Activated CD4-positive, alpha-beta memory T cell treated with anti-CD3 and anti-CD28 coated beads for 36 hours (primary cell): ENCODE measurements at regions not wholly inside any gene's neighbourhood (a gene's known extent, or its start where the extent isn't known, plus 50 kb on each side); places are given as distances from the start of the nearest gene placed in this dataset.
"Not testable (repeated sequence)": the region's sequence is repeated elsewhere in the genome, so short reads cannot be mapped to it uniquely, and the experiment has no call there.

Experiments used
- CTCF ChIA-PET: fragments of 350-600 bp; sonication (Branson Sonifier 250); formaldehyde crosslinking; loops from one replicate; lab custom pipeline; 2021; ENCODE audit warnings: antibody characterized with exemption, inconsistent platforms; lab: Charles Lee
- POLR2A ChIA-PET: fragments of 350-600 bp; sonication (Branson Sonifier 250); formaldehyde crosslinking; loops from one replicate; lab custom pipeline; 2021; ENCODE audit warnings: antibody characterized with exemption; lab: Charles Lee
- DNase-seq: peaks from one replicate; pipeline ENCODE4 v3.0.0-alpha.2; 2020
- H3K27ac Mint-ChIP-seq: one replicate; pipeline ENCODE4 v1.8.0; 2021; ENCODE audit warnings: mixed read lengths
- H3K27me3 Mint-ChIP-seq: one replicate; pipeline ENCODE4 v1.8.0; 2021; ENCODE audit warnings: mixed read lengths
- H3K36me3 Mint-ChIP-seq: one replicate; pipeline ENCODE4 v1.8.0; 2021; ENCODE audit warnings: mixed read lengths
- H3K4me1 Mint-ChIP-seq: one replicate; pipeline ENCODE4 v1.8.0; 2021; ENCODE audit warnings: low read depth, mixed read lengths
- H3K4me3 Mint-ChIP-seq: one replicate; pipeline ENCODE4 v1.8.0; 2021; ENCODE audit warnings: mild to moderate bottlenecking, mixed read lengths
- H3K9me3 Mint-ChIP-seq: one replicate; pipeline ENCODE4 v1.8.0; 2021; ENCODE audit warnings: mixed read lengths
- intact Hi-C: fragments of 100-400 bp; cut with micrococcal nuclease; formaldehyde crosslinking; loops from one replicate; pipeline ENCODE4 v1.15.1; 2023

DNA sequence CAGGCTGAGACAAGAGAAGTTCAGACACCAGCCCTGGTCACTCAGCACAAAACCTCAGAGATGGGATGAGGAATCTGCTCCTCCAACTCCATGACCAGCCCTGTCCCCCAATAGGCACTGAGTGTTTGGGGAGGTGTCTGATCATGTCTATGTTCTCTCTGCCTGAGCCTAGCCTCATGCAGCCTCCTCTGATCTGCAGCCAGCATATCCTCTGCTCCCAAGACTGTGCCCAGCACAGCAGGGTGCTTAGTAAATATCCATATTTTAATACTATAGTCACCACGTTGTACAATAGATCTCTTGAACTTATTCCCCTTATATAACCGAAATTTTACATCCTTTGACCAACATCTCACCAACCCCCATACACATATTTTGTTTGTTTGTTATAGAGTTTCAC, 202.9 kb downstream of the MATN1 start:
- no peaks in the 10 kb centered on the region for H3K36me3 Mint-ChIP-seq
- ChIA-PET POLR2A (no interaction called here), CTCF (no interaction called here)
- H3K9me3 Mint-ChIP-seq: no peaks in the 10 kb centered on the region
- H3K27me3 Mint-ChIP-seq: peaks cover 20% of the 10 kb centered on the region
- intact Hi-C loops: no loop called here
- H3K4me1 Mint-ChIP-seq: no peaks in the 10 kb centered on the region
- no peak overlapping the region for H3K4me3 Mint-ChIP-seq
- H3K27ac Mint-ChIP-seq: no peak overlapping the region
- DNase-seq: no peak

DNA sequence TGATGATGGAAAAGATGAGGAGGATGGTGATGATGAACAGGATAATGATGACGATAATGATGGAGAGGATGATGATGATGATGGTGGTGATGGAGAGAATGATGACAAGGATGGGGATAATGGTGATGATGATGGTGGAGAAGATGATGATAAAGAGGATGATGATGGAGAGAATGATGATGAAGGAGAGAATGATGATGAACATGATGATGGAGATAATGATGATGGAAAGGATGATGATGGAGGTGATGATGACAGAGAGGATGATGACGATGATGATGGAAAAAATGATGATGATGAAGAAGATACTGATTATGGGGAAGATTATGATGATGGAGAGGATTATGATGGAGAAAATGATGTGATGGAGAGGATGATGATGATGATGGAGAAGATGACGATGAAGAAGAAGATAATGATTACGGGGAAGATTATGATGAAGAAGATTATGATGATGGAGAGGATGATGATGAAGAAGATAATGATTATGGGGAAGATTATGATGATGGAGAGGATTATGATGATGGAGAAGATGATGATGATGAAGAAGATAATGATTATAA, 204.1 kb downstream of the MATN1 start:
- H3K27ac Mint-ChIP-seq: no peak overlapping the region
- POLR2A ChIA-PET: no interaction called here
- no peaks in the 10 kb centered on the region for H3K36me3 Mint-ChIP-seq
- CTCF ChIA-PET: no interaction called here
- H3K9me3 Mint-ChIP-seq: no peaks in the 10 kb centered on the region
- intact Hi-C loops: no loop called here
- H3K27me3 Mint-ChIP-seq: peaks cover 20% of the 10 kb centered on the region
- no peak overlapping the region for H3K4me3 Mint-ChIP-seq
- H3K4me1 Mint-ChIP-seq: no peaks in the 10 kb centered on the region
- DNase-seq: no peak

GRCh38 chr1:30518696-30519095, 204.7 kb downstream of the MATN1 start:
- Mint-ChIP-seq H3K36me3 (no peaks in the 10 kb centered on the region), H3K27ac (no peak overlapping the region), H3K4me1 (no peaks in the 10 kb centered on the region), H3K27me3 (peaks cover 20% of the 10 kb centered on the region), H3K4me3 (no peak overlapping the region), H3K9me3 (no peaks in the 10 kb centered on the region)
- CTCF ChIA-PET: no interaction called here
- intact Hi-C loops: no loop called here
- POLR2A ChIA-PET: no interaction called here
- DNase-seq: no peak

DNA sequence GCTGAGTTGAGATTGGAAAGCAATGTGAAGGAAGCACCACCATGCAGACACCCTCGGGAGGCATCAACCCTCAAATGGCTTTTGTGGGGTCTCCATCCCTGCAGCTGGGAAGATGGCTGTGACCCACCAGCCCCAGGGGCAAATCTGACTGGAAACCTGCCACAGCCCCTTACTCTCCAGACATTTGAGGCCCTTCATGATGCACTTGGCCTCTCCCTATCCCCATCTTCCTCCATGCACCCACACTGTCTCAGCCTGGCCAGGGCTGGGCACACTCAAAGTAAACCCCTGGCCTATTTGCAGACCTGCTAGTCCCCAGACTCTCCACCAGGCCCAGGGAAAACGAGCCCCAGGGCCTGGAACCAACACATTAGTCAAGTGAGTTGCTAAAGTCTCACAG, 205.2 kb downstream of the MATN1 start:
- no peak overlapping the region for H3K4me3 Mint-ChIP-seq
- POLR2A ChIA-PET: no interaction called here
- CTCF ChIA-PET: no interaction called here
- H3K4me1 Mint-ChIP-seq: no peaks in the 10 kb centered on the region
- no peaks in the 10 kb centered on the region for H3K36me3 Mint-ChIP-seq
- no peaks in the 10 kb centered on the region for H3K9me3 Mint-ChIP-seq
- H3K27me3 Mint-ChIP-seq: peaks cover 18% of the 10 kb centered on the region
- intact Hi-C loops: no loop called here
- no peak overlapping the region for H3K27ac Mint-ChIP-seq
- no peak for DNase-seq

DNA sequence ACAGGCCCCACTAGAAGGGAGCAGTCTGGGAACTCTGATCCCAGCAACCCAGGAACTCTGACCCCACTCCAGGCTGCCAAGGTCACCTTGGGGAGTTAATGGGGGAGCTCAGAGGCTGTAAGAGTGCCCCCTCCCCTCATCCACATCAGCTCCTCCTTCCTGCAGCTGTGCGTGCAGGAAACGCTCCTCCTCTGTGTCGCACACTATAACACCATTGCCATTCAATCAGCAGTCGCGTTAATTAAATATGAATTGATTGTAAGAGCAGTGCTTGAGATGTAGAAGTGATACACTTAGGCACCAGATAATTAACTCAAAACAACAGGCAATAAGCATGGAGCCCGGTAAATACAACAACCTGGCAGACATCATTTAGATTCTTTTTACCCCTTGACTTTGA, 205.7 kb downstream of the MATN1 start:
- H3K9me3 Mint-ChIP-seq, H3K27ac Mint-ChIP-seq, DNase-seq, intact Hi-C loops, CTCF ChIA-PET, H3K36me3 Mint-ChIP-seq, H3K4me1 Mint-ChIP-seq, H3K4me3 Mint-ChIP-seq, POLR2A ChIA-PET: not testable (repeated sequence)
- peaks cover 13% of the 10 kb centered on the region for H3K27me3 Mint-ChIP-seq

- CTCF ChIA-PET, H3K27me3 Mint-ChIP-seq, POLR2A ChIA-PET, H3K36me3 Mint-ChIP-seq, DNase-seq, H3K9me3 Mint-ChIP-seq, H3K4me3 Mint-ChIP-seq, H3K27ac Mint-ChIP-seq, H3K4me1 Mint-ChIP-seq, intact Hi-C loops: not testable (repeated sequence)
Observed at GRCh38 chr1:30517241-30517640, 206.1 kb downstream of the MATN1 start.

GRCh38 chr1:30516485-30516858, 206.9 kb downstream of the MATN1 start:
- Mint-ChIP-seq H3K36me3 (no peaks in the 10 kb centered on the region), H3K27ac (no peak overlapping the region), H3K4me3 (no peak overlapping the region), H3K9me3 (no peaks in the 10 kb centered on the region), H3K27me3 (peaks cover 4% of the 10 kb centered on the region), H3K4me1 (no peaks in the 10 kb centered on the region)
- POLR2A ChIA-PET: no interaction called here
- intact Hi-C loops: no loop called here
- CTCF ChIA-PET: no interaction called here
- no peak for DNase-seq

DNA sequence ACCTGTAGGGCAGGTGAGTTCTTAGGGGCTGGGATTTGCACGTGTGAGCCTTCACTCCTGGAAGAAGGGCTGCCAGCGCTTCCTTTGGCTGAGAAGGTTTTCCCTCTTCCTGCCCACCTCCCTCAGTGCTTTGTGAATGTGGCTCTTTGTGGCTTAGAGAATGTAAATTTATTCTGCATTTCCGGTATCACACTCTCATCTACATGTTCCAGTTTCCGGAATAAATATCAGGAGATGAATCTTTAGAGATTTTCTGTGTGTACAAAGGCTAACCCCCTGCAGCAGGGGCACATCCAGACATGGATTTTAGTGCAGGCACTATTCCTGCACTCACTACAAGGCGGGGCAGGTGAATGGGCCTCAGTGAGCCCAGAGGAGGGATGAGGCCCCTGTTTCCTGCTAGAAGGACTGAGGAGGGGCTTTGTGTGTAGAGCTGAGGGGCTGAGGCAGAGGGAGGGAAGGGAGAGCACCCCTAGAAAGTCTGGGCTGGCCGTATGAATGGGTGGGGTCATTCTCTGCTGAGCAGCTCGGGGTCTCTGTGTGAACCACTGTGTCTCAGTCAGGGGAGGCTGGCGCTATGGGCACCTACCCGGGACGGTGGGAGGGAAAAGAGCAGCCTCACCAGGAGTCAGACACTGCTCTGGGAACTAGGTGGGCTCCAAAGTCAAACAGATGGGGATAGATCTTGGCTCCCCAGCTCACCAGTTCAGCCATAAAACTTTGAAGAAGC, 207.5 kb downstream of the MATN1 start:
- H3K9me3 Mint-ChIP-seq: no peaks in the 10 kb centered on the region
- no peaks in the 10 kb centered on the region for H3K27me3 Mint-ChIP-seq
- POLR2A ChIA-PET: no interaction called here
- intact Hi-C loops: no loop called here
- H3K4me1 Mint-ChIP-seq: no peaks in the 10 kb centered on the region
- CTCF ChIA-PET: no interaction called here
- no peaks in the 10 kb centered on the region for H3K36me3 Mint-ChIP-seq
- no peak overlapping the region for H3K27ac Mint-ChIP-seq
- DNase-seq: no peak
- H3K4me3 Mint-ChIP-seq: no peak overlapping the region

- intact Hi-C loops: no loop called here
- H3K36me3 Mint-ChIP-seq: no peaks in the 10 kb centered on the region
- no peaks in the 10 kb centered on the region for H3K27me3 Mint-ChIP-seq
- H3K9me3 Mint-ChIP-seq: no peaks in the 10 kb centered on the region
- no peaks in the 10 kb centered on the region for H3K4me1 Mint-ChIP-seq
- no peak for DNase-seq
- ChIA-PET POLR2A (no interaction called here), CTCF (no interaction called here)
- no peak overlapping the region for H3K27ac Mint-ChIP-seq
- H3K4me3 Mint-ChIP-seq: no peak overlapping the region
Observed at GRCh38 chr1:30514945-30515344, 208.4 kb downstream of the MATN1 start.

- Mint-ChIP-seq H3K4me3 (no peak overlapping the region), H3K4me1 (no peaks in the 10 kb centered on the region), H3K27ac (no peak overlapping the region), H3K27me3 (peaks cover 2% of the 10 kb centered on the region), H3K36me3 (no peaks in the 10 kb centered on the region), H3K9me3 (no peaks in the 10 kb centered on the region)
- intact Hi-C loops: no loop called here
- ChIA-PET POLR2A (no interaction called here), CTCF (no interaction called here)
- DNase-seq: no peak
Observed at GRCh38 chr1:30514137-30514654, 209.2 kb downstream of the MATN1 start.

DNA sequence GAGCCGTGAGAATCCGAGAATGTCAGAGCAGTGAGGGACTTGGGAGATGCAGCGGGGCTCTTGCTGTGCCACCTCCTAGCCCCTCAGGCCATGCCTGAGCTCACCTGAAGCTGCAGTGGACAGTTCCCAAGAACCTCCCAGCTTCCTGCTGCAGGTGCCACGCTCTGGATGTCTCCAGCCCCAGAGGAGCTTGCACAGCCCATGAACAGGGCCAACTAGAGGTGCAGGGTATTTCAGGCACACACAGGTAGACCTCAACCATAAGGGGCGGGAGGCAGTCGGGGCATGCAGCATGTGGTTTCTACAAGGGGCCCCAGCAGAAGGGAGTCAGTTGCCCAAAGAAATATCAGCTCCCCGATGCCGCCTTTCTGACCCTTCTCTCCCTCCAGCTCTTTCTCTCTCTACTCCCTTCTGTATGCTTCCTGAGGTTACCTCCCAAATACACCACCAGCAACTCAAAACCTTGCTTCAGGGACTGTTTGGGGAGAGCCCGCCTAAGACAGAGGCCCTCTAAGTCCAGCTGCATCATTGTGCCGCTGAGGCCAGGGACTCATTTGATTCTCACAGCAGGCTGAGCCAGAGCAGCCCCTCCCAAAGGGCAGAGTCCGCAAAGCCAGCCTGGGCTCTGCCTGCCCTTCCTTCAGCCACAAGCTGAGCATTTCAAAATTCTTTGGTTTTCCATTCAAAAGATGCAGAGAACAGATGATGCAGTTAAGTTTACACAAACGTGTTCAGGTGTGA, 209.8 kb downstream of the MATN1 start:
- CTCF ChIA-PET: no interaction called here
- intact Hi-C loops: no loop called here
- H3K4me3 Mint-ChIP-seq: no peak overlapping the region
- POLR2A ChIA-PET: interaction anchor here (0.6 kb wide), 1 partner anchor 305 kb away, joined by 3 read pairs; no protein-coding TSS in a partner anchor
- H3K4me1 Mint-ChIP-seq: no peaks in the 10 kb centered on the region
- no peaks in the 10 kb centered on the region for H3K9me3 Mint-ChIP-seq
- DNase-seq: no peak
- peaks cover 5% of the 10 kb centered on the region for H3K27me3 Mint-ChIP-seq
- H3K36me3 Mint-ChIP-seq: no peaks in the 10 kb centered on the region
- H3K27ac Mint-ChIP-seq: no peak overlapping the region

DNA sequence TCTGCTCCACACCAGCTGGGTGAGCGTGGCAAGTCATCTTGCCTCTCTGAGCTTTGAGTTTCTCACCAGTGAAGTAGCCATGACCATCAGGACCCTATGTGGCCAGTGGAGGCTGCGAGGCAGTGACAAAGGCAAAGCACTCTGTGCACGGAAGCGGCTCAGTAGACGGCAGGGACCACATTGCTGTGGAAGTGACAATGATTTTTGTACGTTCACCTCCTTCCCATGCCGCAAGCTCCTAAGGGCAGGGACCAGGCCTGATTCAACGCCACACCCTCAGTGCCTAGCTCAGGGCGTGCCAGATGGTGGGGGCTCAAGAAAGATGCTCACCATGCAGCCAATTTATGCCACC, 210.5 kb downstream of the MATN1 start:
- DNase-seq: no peak
- Mint-ChIP-seq H3K4me1 (no peaks in the 10 kb centered on the region), H3K4me3 (no peak overlapping the region), H3K27me3 (peaks cover 11% of the 10 kb centered on the region), H3K27ac (no peak overlapping the region), H3K9me3 (no peaks in the 10 kb centered on the region), H3K36me3 (no peaks in the 10 kb centered on the region)
- ChIA-PET CTCF (interaction anchor here (0.6 kb wide), 1 partner anchor 11 kb away, joined by 3 read pairs; no protein-coding TSS in a partner anchor), POLR2A (interaction anchor here (0.6 kb wide), 1 partner anchor 306 kb away, joined by 3 read pairs; no protein-coding TSS in a partner anchor)
- intact Hi-C loops: no loop called here
